Activated naive CD4-positive, alpha-beta T cell treated with anti-CD3 and anti-CD28 coated beads, Interleukin-2, amount 10 ng/mL, durations not matched to agents 7 days and 5 days (primary cell): ENCODE measurements at regions not wholly inside any gene's neighbourhood (a gene's known extent, or its start where the extent isn't known, plus 50 kb on each side); places are given as distances from the start of the nearest gene placed in this dataset.

Source experiments
- CTCF ChIA-PET: fragments of 350-600 bp; sonication (Branson Sonifier 250); formaldehyde crosslinking; loops from one replicate; lab custom pipeline; 2021; ENCODE audit warnings: antibody characterized with exemption; lab: Charles Lee
- DNase-seq: peaks from one replicate; pipeline ENCODE4 v3.0.0-alpha.2; 2020
- H3K27ac Mint-ChIP-seq: one replicate; pipeline ENCODE4 v1.8.0; 2021; ENCODE audit warnings: mild to moderate bottlenecking, moderate library complexity, mixed read lengths
- H3K27me3 Mint-ChIP-seq: one replicate; pipeline ENCODE4 v1.8.0; 2021; ENCODE audit warnings: mild to moderate bottlenecking, mixed read lengths
- H3K36me3 Mint-ChIP-seq: one replicate; pipeline ENCODE4 v1.8.0; 2021; ENCODE audit warnings: mixed read lengths
- H3K4me1 Mint-ChIP-seq: one replicate; pipeline ENCODE4 v1.8.0; 2021; ENCODE audit warnings: mixed read lengths
- H3K4me3 Mint-ChIP-seq: one replicate; pipeline ENCODE4 v1.8.0; 2021; ENCODE audit warnings: mild to moderate bottlenecking, moderate library complexity, mixed read lengths
- H3K9me3 Mint-ChIP-seq: one replicate; pipeline ENCODE4 v1.8.0; 2021; ENCODE audit warnings: mixed read lengths

DNA sequence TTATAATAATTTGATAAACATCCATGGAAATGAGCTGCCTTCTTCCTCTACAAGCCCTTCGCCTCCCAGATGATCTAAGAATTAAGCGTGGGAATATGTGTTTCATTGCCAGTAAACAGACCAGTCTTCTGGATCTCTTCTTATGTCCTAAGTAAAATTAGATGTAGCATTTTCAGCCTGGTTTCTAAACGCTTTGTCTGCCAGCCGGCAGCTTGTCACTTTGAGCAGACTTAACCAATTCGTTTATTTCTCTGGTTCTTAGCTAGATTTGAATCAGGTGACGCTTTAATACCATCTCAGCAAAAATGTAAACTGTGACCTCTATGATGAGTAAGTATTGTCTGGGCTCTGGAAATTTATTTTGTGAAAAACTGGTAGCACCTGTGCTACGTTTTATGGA lies 380.6 kb upstream of the NUDT12 start:
- no peaks in the 10 kb centered on the region for H3K36me3 Mint-ChIP-seq
- H3K4me1 Mint-ChIP-seq = no peaks in the 10 kb centered on the region
- no peak for DNase-seq
- CTCF ChIA-PET = no interaction called here
- H3K4me3 Mint-ChIP-seq = no peak overlapping the region
- H3K27ac Mint-ChIP-seq = no peak overlapping the region
- H3K9me3 Mint-ChIP-seq = no peaks in the 10 kb centered on the region
- H3K27me3 Mint-ChIP-seq = no peaks in the 10 kb centered on the region

DNA sequence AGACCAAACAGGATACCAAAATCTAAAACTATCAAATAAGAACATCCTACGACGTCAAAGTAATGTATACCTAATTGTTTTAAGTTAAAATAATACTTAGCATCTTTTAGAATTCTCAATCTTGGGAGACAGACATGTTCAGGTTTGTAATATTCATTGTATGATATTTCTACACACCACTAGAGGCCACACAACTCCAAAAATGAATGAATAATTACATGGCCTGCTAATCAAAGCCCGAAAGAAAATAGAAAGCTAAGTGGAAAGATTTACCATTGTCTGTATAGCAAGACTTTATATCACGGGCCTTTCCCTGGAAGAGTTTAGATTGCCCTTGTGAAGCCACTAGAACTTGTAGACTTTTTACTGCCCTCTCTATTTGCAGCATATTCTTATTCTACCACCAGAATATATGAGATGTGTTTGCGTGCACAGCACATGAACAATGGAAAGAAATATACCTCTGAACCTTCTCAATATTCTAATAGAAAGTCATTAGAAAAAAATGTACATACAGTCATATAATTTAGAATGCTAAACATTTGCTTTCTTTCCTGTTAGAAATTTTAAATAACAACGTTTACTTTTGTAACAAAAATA lies 380.1 kb upstream of the NUDT12 start:
- H3K27me3 Mint-ChIP-seq = no peaks in the 10 kb centered on the region
- H3K4me1 Mint-ChIP-seq = no peaks in the 10 kb centered on the region
- CTCF ChIA-PET = no interaction called here
- no peak for DNase-seq
- H3K36me3 Mint-ChIP-seq = no peaks in the 10 kb centered on the region
- no peaks in the 10 kb centered on the region for H3K9me3 Mint-ChIP-seq
- H3K27ac Mint-ChIP-seq = no peak overlapping the region
- H3K4me3 Mint-ChIP-seq = no peak overlapping the region

DNA sequence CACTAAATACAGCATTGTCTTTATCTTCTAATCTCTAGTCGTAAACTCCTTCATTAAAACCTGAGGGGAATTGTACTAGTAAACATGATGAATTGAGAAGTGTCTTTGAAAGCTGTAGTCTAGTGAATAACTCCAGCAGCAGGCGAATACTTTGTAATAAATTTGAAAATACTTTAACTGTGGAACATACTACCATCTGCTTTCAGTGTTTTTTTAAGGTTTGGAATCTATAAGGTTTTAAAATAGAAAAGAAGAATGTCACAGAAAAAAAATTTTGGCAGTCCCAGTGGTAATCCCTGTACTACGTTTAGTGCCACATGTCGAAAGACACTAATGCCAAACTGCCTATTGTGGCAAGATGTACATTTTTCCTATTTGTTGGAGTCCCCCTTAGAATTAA lies 379.0 kb upstream of the NUDT12 start:
- Mint-ChIP-seq H3K27me3 (no peaks in the 10 kb centered on the region), H3K36me3 (no peaks in the 10 kb centered on the region), H3K4me3 (no peak overlapping the region), H3K9me3 (no peaks in the 10 kb centered on the region), H3K4me1 (no peaks in the 10 kb centered on the region), H3K27ac (no peak overlapping the region)
- CTCF ChIA-PET = no interaction called here
- DNase-seq = no peak

GRCh38 chr5:103938146-103938695 lies 375.6 kb upstream of the NUDT12 start:
- Mint-ChIP-seq H3K36me3 (no peaks in the 10 kb centered on the region), H3K4me3 (no peak overlapping the region), H3K4me1 (no peaks in the 10 kb centered on the region), H3K27me3 (no peaks in the 10 kb centered on the region), H3K27ac (no peak overlapping the region), H3K9me3 (no peaks in the 10 kb centered on the region)
- DNase-seq = no peak
- CTCF ChIA-PET = no interaction called here

DNA sequence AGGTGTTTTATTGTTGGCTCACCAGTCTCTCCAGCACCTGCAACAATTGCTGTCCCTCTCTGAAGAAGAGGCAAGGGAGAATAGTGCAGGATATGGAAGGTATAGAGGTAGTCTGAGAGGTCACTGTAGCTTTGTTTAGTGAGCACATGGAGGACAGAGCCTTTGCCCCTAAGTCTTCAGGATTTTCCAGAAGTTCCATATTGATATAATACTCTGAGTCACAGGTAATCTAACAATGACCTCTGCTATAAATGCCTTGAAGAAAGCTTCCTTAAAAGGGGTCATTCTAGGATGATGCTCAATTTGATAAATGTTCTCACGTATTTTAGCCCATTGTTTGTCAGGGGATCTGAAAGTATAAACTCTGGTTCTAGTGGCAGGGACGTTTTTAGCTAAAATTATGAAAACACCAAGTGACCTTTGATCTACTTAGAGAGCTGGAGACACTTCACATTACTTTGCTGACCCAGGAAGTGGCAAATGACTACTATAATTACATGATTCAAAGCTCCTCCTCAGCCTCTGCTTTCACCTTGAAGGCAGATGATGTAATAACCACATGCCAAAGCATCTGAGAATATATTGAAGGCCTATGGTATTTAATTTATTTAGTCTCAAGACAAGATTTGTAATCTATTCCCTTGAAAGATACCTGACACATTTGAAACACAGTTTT lies 366.9 kb upstream of the NUDT12 start:
- CTCF ChIA-PET = no interaction called here
- H3K9me3 Mint-ChIP-seq = peaks cover 3% of the 10 kb centered on the region
- H3K36me3 Mint-ChIP-seq = no peaks in the 10 kb centered on the region
- H3K27me3 Mint-ChIP-seq = no peaks in the 10 kb centered on the region
- no peak overlapping the region for H3K4me3 Mint-ChIP-seq
- H3K27ac Mint-ChIP-seq = no peak overlapping the region
- no peaks in the 10 kb centered on the region for H3K4me1 Mint-ChIP-seq
- DNase-seq = no peak

DNA sequence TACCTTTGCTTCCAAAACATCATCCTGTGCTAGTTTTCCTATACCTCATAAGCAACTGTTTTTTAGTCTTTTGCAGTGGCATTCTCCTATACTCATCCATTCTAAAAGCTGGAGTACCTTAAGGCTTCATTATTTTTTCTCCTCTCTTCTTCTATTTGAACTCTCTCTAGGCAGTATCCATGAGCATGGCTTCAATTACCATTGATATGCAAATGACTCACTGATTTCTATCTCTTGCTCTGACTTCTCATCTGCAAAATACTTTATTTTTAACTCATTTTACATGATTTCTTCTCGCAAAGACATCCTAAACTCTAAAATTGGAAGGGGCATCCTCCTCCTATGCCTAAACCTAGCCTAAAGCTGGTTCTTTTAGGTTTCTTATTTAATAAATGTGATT lies 365.1 kb upstream of the NUDT12 start:
- CTCF ChIA-PET = no interaction called here
- Mint-ChIP-seq H3K4me1 (no peaks in the 10 kb centered on the region), H3K9me3 (peaks cover 3% of the 10 kb centered on the region), H3K4me3 (no peak overlapping the region), H3K27me3 (no peaks in the 10 kb centered on the region), H3K27ac (no peak overlapping the region), H3K36me3 (no peaks in the 10 kb centered on the region)
- DNase-seq = no peak

- CTCF ChIA-PET = no interaction called here
- H3K4me3 Mint-ChIP-seq = no peak overlapping the region
- peaks cover 3% of the 10 kb centered on the region for H3K9me3 Mint-ChIP-seq
- no peaks in the 10 kb centered on the region for H3K4me1 Mint-ChIP-seq
- no peak for DNase-seq
- H3K27ac Mint-ChIP-seq = no peak overlapping the region
- no peaks in the 10 kb centered on the region for H3K36me3 Mint-ChIP-seq
- H3K27me3 Mint-ChIP-seq = no peaks in the 10 kb centered on the region
These were observed 361.1 kb upstream of the NUDT12 start for GRCh38 chr5:103923616-103924168.

DNA sequence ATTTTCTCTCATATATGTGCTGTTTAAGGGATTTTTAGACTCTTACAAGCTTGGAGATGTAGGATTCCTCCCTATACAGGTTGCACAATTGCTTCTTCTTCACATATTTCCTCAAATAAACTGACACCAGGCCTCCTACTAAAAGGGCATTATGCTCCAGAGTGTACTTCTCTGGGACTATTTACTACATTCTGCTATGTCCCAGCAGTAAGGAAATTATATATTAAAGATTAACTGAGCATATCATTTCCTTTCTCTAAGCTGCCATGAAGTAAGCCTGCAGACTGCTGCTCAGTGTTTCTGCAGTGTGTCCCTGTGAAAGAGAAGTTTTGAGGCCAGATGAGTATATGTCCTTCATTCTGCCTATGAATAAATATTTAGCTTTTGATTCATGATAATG lies 356.9 kb upstream of the NUDT12 start:
- no peaks in the 10 kb centered on the region for H3K4me1 Mint-ChIP-seq
- H3K27ac Mint-ChIP-seq = no peak overlapping the region
- H3K27me3 Mint-ChIP-seq = no peaks in the 10 kb centered on the region
- no peak overlapping the region for H3K4me3 Mint-ChIP-seq
- DNase-seq = no peak
- H3K36me3 Mint-ChIP-seq = no peaks in the 10 kb centered on the region
- H3K9me3 Mint-ChIP-seq = no peaks in the 10 kb centered on the region
- CTCF ChIA-PET = no interaction called here

GRCh38 chr5:103918668-103919367 lies 356.2 kb upstream of the NUDT12 start:
- no peaks in the 10 kb centered on the region for H3K9me3 Mint-ChIP-seq
- CTCF ChIA-PET = no interaction called here
- H3K27me3 Mint-ChIP-seq = no peaks in the 10 kb centered on the region
- no peaks in the 10 kb centered on the region for H3K36me3 Mint-ChIP-seq
- H3K4me1 Mint-ChIP-seq = no peaks in the 10 kb centered on the region
- DNase-seq = no peak
- no peak overlapping the region for H3K4me3 Mint-ChIP-seq
- no peak overlapping the region for H3K27ac Mint-ChIP-seq

DNA sequence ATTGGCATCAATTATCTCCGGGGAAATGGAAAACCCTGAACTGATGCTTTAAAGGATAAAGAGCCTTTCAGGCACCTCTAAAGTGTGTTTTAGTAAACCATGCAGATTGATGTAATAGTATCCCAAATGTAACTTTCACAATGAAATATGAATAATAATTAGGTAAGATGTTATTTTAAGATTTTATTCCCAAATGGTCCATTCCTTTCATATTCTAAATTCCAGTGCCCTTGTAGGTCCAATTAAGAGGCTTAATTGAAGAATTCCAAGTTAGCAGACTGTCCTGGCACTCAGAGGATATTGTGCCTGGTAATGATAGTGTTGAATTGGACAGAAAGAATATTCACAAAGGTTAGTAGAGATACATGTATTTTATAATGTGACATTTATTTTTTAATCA lies 352.5 kb upstream of the NUDT12 start:
- Mint-ChIP-seq H3K4me1 (no peaks in the 10 kb centered on the region), H3K4me3 (no peak overlapping the region), H3K36me3 (no peaks in the 10 kb centered on the region), H3K27ac (no peak overlapping the region), H3K27me3 (no peaks in the 10 kb centered on the region), H3K9me3 (no peaks in the 10 kb centered on the region)
- CTCF ChIA-PET = no interaction called here
- no peak for DNase-seq

GRCh38 chr5:103910786-103911185 lies 348.2 kb upstream of the NUDT12 start:
- no peak overlapping the region for H3K27ac Mint-ChIP-seq
- DNase-seq = no peak
- no peak overlapping the region for H3K4me3 Mint-ChIP-seq
- no peaks in the 10 kb centered on the region for H3K27me3 Mint-ChIP-seq
- no peaks in the 10 kb centered on the region for H3K4me1 Mint-ChIP-seq
- CTCF ChIA-PET = no interaction called here
- no peaks in the 10 kb centered on the region for H3K36me3 Mint-ChIP-seq
- no peaks in the 10 kb centered on the region for H3K9me3 Mint-ChIP-seq

DNA sequence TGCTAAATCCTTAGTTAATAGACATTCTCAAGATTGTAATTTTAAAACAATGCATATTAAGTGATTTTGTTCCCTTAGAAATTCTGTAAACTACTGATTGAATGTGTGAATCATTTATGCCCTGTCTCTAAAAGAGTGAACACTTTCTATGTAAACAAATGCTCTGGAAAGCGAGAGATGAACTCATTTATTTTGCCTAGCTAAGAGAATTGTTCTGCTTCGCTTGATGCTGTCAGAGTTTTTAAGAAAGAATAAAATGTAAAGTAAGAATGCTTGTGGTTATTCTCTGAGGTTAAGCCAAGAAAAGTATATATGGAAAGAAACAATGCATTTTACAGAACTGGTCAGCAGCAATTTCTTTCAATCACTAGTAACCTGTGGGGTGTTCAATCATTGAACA lies 347.4 kb upstream of the NUDT12 start:
- Mint-ChIP-seq H3K4me1 (no peaks in the 10 kb centered on the region), H3K27me3 (no peaks in the 10 kb centered on the region), H3K27ac (no peak overlapping the region), H3K4me3 (no peak overlapping the region), H3K9me3 (no peaks in the 10 kb centered on the region), H3K36me3 (no peaks in the 10 kb centered on the region)
- CTCF ChIA-PET = no interaction called here
- no peak for DNase-seq

DNA sequence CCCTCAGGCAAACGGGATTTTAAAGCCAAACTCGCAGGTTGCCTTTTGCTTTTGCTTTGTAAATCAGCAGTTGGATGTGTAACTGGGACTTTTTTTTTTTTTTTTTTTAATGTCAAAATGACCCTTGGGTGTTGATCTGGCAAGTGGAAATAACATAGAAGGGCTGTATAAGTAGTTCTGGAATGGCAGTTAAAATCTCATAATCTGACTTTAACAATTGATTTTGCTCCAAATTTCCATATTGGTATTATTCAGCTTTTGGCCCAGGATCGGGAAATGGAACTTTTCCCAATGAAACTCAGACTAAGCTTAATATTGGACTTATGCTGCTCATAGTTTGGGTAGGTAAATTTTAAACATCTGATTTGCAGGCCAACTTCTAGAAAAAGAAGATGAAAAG lies 346.8 kb upstream of the NUDT12 start:
- Mint-ChIP-seq H3K4me3 (no peak overlapping the region), H3K27ac (no peak overlapping the region), H3K4me1 (no peaks in the 10 kb centered on the region), H3K27me3 (no peaks in the 10 kb centered on the region), H3K36me3 (no peaks in the 10 kb centered on the region), H3K9me3 (no peaks in the 10 kb centered on the region)
- no peak for DNase-seq
- CTCF ChIA-PET = no interaction called here

DNA sequence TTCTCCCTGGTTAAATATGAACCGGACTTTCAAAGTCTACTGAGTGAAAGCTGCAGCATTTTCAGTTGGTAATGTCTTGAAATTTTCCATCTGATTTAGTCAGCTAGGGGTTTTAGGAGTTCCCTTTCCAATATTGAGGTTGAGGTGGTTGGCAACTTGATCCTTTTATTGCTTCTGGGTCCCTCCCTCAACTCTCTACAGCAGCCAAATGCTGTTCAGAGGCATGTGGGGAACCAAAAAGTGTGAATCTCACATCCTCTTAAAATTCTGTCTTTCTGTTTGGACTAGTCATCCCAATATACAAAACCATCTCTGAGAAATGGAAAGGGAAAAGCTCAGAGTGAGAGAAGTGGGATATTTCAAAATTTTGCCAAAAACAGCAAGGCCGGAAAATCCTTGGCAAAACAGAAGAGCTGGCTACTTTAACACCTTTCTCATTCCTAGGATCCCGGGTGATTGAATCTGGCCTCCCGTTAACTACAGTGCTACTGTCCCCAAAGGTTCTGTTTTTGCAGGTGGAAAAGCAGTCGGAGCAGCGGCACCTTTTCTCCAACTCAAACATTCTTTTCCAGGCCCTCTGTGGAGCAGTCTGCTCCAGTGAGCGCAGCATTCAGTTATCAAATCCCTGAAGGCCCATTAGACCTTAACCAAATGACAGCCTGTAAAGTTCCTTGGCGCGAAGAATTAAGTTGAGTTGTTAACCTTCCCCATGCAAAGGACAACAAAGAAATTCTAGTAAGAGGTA lies 345.9 kb upstream of the NUDT12 start:
- H3K36me3 Mint-ChIP-seq = no peaks in the 10 kb centered on the region
- CTCF ChIA-PET = no interaction called here
- DNase-seq = no peak

More for the DNA sequence above, 345.9 kb upstream of the NUDT12 start:
- no peak overlapping the region for H3K4me3 Mint-ChIP-seq
- H3K27me3 Mint-ChIP-seq = no peaks in the 10 kb centered on the region
- H3K4me1 Mint-ChIP-seq = no peaks in the 10 kb centered on the region
- no peak overlapping the region for H3K27ac Mint-ChIP-seq
- H3K9me3 Mint-ChIP-seq = no peaks in the 10 kb centered on the region
